NOMO-1 (cell line): ENCODE measurements at regions not wholly inside any gene's neighbourhood (a gene's known extent, or its start where the extent isn't known, plus 50 kb on each side); places are given as distances from the start of the nearest gene placed in this dataset.
A peak's percentile ranks its signal among the peaks of the same experiment; 100 is the strongest.
"Not testable (repeated sequence)": the region's sequence is repeated elsewhere in the genome, so short reads cannot be mapped to it uniquely, and the experiment has no call there.

ENCODE experiments used
- DNase-seq, 2 experiments: peaks; one replicate each; lab custom pipeline; 2025; ENCODE audit not compliant: unreplicated experiment in 2 of 2; lab: John Stamatoyannopoulos, UW

DNA sequence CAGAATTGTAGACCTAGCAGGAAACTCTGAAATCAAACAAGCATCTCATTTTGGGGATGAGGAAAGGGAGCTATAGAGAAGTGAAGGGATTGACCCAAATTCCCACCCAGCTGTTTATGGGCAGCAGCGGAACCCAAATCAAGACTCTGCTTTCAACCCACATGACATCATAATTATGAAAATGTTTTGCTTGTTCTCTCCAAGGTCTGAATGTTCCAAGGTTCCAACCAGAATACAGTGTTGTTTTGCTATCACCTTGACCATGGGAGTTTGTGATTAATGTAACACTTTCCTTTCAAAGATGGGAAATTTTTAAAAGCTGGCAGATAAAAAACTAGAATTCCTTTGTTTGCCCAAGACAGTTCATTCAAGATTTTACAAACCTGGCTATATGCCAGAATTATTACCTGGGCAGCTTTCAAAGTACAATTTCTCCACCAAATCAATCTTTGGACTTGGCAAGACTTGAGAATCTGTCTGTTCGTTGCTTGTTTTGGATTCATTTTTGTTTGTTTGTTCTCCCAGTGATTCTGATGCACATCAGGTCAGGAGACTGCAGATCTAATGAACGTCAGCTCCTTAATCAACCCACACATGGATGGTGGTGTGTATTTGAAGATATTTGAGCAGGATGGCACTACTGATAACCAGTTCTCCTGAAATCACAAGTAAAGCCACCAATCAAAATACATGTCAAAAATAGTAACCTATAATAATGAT is 322.7 kb downstream of the FOXO1 start:
- DNase-seq, result no peak

DNA sequence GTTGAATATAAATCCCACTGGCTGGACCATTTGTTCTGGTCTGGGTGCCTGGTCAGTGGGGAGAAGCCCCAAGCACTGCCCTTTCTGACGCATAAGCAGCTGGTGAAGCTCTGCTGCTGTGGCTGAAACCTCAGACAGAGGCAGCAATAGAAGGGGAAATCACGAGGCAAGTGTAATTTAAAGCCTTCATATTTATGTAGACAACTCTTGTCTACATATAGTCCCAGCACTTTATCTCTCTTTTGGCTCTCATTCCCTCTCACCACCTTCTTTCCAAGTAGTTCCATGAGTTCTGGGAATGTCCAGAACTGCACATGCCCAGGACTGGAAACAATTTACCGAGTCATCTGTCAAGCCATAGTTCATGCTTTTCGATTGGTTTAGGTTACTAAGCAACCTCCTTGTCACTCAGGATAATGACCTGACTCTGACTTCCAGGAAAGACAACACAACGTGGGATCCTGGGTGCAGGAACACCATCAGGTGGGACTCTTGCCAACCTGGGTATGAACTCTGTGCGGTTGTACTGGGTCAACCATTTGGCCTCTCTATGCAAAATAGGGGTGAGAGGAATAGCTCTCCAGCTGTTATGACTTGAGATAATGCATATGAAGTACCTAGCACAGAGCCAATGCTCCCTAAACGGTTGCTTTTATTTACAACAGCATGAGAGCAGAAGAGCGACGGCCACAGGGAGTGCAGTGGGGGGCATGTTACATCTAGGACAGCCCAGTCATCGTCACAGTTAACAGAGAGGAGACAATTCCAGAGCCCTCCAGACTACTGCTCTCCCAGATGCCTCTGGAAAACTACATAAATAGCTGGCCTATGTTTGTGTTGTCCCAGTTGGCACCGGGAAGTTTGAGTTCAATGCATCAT is 321.9 kb downstream of the FOXO1 start:
- no peak for DNase-seq

DNA sequence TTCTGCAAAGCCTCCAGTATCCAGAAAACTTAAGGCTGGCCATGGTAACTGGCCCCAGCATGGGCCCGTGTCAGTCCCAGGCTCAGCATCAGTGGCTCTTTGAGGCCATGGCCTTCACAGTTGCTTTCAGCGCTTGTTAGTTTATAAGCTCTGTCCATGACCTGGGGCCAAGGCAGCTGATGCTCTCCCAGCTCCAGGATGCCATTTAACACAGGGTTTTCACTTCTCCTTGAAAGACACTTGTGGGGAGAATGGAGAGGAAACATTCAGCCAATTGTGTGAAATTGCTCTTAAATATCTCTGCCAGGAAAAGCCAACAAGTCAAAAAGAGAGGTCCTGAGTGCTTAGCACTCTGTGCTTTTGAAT is 321.3 kb downstream of the FOXO1 start:
- no peak for DNase-seq

DNA sequence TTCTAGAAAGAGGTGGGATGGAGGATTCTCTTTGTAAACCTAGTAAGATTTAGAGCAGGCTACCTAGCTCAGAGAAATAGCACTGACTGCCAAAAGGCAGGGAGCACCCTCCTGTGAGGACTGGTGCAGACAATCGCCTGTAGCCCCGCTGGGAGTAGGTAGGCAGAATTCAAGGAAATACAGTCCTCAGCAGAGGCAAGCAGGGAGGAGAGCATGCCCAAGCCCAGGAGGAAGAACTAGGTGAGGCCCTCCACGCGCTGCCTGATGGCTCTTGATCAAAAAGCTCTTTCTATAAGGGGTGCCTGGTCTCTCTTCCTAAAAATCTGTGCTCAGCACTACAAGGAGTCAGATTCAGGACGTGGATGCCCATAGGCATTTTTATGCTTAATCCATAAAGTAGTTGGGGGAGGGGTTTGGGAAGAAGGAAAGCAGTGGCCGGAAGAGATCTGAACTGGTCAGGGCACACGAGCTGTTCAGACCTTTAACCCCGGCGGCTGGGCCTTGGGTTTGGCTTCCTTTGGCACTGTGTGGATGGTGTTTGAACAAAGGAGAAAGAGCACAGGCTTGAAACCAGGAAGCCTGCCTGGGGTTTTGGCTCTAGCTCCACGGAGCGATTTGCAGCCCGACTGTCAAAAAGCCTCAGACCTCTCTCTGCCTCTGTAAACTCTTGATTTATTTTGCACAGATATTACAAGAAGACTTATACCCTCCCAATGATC is 320.6 kb downstream of the FOXO1 start:
- DNase-seq, result no peak

DNA sequence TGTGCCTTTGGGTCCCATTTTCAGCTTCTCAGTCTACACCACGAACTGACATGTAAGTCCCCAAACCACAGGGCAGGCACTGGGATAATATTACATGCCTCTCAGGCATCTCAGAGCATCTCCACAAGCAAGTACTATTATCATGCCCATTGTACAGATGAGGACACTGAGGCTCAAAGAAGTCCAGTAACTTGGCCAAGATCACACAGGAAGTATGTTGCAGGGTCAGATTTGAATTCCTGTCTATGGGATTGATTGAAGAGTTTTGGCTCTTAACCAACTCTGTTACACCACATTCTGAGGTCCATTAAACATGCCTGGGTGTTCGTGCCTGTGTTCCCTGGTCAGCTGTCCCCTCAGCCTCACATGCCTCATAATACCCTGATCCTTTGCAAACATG is 319.8 kb downstream of the FOXO1 start:
- no peak for DNase-seq

DNA sequence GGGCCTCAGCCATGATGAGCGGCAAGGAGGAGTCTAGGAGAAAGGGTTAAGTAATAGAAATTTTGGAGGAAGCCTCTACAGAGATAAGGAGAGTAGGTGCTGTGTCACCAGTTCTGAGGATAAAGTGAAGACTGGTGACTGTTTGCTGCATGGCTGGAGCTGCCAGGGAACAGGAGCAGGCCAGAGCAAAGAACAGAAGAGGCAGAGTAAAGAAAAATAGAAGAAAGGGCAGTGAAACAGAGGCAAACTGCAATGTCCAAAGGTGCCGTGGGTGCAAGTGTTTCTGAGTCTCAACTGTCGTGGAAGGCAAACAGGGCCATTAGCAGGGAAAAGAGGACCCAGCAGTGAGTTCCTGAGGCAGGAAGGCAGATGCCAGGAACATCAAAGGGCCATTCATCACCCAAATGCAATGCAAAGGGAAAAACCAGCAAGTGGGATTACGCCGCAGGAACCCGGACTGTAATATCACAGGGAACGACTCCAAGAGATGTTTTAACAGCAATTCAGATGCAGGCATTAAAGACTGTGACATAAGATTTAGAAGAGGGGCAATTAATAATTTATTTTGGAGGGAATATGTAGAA is 318.3 kb downstream of the FOXO1 start:
- no peak for DNase-seq

DNA sequence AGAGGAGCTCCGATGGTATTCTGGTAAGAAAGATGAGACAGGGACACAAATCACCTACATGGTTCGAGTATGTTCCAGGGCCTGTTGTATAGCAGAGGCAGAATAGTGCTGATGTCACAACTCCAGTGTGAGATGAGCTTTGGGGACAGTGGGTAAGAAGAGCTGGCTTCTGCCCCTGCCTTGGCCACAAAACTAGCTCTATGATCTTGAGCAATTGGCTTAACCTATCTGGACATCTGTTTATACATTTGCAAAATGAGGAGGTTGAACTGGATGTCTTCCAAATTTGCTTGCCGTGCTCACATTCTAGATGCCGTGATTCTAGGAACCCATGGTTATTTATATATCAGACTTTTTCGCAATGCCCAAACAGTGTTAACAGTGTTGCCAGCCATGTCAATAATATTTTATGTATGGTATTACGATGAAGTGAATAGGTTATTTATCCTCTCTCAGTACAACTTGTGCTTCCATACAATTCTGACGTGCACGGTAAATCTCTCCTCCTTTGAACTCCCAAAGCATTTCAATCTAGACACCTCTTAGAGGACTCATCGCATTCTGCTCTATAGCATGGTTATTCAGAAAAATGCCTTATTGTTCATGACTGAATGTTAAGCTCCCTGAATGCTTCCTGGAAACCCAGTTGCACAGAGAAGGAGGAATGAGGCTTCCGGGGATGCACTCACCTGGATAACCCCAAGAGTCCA is 316.0 kb downstream of the FOXO1 start:
- no peak for DNase-seq

DNA sequence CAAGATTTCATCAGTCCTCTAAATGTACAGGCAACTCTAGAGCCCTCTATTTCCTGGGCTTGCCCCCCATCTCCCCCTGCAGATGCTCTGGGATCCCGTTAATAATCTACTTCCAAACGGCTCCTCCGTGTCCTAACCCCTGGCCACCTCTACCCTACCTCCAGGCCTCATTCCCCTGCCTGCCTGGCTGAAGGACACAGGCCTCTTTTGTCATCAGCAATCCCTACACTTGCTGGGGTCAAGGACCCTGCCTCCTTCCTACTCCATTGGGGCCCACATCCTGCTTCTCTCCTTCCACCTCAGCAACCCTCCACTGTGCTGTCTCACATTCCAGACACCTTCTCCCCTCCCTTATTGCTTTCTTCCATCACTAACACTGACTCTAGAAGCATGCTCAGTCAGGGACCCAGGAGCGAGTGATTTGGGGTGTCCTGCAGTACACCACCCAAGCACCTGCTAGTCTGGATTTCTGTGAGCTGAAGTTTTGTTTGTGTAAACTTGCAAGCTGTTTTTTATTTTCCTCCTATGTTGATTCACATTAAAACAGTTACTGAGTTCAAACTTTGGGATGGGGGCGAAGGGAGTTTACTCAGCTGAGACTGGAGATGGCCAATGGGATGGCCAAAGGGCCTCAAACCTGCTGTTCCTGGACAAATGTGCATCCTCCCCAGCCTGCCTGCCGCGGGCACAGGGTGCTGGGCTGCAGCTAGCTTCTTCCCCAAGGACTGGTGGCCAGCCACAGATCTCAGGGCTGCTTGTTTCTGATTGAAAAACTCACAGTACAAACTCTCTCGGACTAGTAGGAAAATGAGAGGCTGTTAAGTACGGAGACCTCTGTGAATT is 314.7 kb downstream of the FOXO1 start:
- no peak for DNase-seq

DNA sequence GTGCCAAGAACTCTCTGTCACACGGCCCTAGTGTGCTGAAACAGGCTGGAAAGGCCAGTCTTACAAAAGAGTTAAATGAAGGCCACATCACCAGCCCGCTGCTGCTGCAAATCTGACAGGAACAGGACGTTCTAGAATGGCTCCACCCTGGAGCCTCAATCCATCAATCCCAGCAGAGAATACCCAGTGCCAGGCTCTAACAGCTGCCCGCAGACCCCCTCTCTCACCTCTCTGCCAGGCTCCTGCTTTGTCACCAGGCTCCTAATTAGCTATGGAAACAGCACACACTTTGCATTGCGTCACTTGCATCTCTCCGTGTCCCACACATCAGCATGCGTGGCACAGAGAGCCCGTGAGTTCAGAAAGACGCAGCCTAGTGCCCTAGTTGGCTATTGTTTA is 314.1 kb downstream of the FOXO1 start:
- DNase-seq, result no peak

DNA sequence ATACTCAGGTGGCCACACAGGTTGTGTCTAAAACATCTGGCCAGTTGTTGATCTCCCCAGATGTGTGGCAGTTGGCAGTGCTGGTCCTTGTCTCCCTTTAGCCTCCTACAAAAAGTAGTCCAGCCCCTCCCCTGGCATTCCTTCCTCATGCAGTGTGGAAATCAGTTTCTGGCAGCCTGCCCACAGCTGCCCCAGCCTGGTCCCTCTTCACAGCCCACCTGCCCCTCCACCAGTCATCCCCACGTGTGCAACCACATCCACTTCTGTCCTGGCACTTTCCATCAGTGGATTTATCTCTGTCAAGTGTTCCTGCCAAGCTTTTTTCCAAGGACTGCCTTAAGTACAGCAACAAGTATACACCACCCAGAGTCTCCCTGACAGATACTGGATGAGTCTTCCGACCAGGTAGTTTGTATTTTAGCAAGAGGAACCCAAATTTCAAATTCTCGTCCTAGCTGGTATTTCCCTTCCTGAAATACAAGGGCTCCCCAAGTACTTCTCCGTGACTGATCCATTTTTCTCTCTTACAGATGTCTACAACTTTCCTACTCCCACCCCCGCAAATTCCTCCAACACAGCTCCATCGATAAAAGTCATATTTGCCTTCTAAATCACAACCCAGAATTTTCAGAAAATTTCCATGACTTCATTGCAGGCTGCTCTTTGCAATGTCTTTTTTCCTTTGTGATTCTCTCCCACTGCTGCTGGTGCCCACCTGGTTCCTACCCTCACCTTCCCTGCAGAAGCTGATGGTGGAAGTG is 313.5 kb downstream of the FOXO1 start:
- DNase-seq, result no peak

DNA sequence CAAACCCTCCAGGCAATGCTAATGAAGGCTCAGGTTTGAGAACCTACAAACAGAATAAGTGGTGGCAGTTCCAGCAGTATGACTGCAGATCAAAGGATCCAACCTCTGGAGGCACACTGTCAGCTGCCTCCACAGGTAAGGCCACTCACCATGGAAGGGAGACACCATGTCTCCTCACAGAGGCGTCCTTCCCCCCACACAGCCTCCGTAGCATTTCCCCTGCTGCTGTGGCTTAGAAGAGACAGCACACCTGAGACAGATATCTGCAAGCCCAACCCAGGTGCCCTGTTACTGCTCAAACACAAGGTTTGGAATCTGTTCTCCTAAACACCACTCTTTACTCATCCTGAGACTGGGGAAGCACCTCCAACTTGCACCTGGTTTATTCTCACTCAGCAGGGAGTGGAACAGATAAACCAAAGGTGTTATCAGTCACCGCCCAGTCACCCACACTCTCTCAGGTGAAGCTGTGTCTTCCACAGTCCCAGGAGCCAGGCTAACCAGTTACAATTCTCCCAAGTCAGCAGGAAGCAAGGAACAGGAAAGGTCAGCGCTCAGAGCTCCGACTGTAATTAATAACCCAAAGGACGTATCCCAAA is 311.2 kb downstream of the FOXO1 start:
- DNase-seq, result no peak

DNA sequence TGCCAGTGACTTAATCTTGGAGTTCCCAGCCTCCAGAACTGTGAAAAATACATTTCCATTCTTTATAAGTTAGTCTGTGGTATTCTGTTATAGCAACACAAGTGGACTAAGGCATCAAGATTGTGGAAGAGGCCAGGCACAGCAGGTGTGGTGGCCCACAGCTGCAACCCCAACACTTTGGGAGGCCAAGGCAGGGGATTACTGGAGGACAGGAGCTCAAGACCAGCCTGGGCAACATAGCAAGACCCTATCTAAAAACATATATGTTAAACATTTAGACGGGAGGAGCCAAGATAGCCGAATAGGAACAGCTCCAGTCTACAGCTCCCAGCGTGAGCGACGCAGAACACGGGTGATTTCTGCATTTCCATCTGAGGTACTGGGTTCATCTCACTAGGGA is 310.4 kb downstream of the FOXO1 start:
- no peak for DNase-seq

DNA sequence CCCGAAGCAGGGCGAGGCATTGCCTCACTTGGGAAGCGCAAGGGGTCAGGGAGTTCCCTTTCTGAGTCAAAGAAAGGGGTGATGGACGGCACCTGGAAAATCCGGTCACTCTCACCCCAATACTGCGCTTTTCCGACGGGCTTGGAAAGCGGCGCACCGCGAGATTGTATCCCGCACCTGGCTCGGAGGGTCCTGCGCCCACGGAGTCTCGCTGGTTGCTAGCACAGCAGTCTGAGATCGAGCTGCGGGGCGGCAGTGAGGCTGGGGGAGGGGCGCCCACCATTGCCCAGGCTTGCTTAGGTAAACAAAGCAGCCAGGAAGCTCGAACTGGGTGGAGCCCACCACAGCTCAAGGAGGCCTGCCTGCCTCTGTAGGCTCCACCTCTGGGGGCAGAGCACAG is 310.0 kb downstream of the FOXO1 start:
- not testable (repeated sequence) for DNase-seq

DNA sequence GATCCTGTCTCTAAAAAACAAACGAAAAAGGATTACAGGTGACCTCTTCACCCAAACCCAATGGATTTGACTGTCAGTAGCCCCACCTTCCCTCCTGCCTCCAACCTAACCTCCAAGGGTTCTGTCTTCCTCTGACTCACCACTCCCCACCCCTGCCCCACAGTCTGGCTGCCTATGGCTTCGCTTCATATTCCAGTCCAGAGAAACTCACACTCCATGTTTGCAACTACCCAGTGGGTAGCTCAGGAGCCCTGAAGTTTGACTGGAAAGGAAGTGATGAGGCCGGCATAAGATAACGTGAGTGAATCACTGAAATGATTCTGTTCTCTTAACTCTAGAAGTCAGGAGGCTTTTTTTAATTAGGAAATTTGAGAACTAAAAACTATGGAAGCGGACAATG is 303.9 kb downstream of the FOXO1 start:
- no peak for DNase-seq

DNA sequence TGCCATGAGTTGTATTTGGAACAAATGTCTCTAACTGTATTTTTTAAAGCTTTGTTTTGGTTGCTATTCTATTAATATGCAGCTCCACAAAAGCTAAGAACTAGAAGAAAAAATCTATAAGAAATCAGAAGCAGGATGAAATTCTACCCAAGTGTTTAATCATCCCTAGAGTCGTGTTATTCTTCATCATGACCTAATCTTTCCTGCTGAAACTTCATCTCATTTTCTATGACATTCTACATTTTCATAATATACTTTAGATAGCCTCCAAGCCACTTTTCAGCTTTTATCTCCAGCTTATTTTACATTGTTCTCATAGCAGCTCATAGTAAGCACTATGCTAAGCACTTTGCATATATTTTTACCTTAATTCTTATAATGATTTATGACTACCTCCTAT is 302.8 kb downstream of the FOXO1 start:
- no peak for DNase-seq

DNA sequence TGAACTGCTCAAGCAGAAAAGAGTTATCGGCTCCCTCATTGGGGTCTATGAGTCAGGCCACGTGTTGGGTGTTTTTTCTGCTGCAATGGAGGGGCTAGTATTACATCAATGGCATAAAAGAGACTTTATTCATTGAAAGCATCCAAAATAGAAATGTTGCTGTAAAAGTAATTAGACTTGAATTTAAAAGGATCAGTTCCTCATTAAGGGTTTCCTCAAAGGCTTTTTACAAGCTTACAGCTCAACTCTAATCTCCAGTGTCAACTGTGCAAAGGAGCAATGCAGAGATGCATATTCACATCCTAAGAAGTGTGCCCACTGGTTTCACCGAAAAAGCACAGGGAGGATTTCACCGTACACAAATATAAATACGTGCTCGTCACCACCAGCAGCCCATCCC is 300.3 kb downstream of the FOXO1 start:
- peak in 1 of 2 experiments; percentile 21 for DNase-seq

DNA sequence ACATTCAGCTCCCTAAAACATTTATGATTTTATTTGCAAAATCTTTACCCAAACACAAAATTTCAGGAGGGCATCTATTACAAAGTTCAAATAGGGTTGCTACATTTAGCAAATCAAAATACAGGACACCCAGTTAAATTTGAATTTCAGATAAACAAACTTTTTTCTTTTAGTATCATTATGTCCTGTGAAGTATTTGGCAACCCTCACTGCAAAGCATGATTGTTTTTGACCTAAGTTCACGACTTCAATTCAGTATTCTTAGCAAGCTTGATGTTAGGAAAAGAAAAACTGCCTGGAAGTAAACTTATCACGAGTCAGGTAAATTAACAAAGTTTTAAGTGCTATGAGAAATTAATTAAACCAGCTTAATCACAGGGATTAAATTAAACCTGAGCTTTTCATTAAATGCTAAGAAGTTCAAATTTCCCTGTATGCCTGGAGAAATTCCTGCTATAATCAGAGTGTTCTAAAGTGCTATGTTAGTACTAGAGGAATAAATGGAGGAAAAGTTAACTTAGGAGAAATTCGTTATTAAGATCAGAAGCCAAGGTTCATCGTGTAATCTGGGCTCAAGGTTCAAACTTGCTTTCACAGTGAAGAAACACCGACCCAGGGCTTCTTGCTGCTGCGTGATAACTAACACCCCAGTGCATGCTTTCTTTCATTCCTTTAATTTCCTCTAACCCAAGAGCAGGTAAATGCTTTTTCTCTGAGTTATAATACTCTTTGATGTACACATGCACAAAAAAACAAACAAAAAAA is 298.1 kb downstream of the FOXO1 start:
- DNase-seq, result no peak

DNA sequence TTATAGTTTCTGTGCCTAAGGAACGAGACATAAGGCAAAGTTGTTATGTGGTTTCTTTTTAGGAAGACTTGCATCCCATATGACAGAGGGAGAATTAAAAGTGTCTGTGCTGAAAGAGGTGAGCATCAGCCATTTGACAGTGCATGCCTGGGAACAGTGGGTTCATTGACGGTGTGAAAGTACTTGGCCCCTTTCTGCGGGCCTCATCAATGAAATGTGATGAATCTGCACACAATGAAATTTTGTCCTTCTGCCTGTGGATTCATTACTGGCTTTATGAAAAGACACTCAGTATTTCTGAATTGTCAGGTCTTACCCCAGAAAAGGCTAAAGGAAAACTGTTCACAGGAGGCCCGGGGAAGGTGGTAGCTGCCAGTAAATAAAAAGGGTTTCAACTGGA is 295.8 kb downstream of the FOXO1 start:
- no peak for DNase-seq
